Upper lobe of left lung (tissue), 6 donors: ENCODE measurements at regions not wholly inside any gene's neighbourhood (a gene's known extent, or its start where the extent isn't known, plus 50 kb on each side); places are given as distances from the start of the nearest gene placed in this dataset.

Experiments used
- ATAC-seq, 2 donors: fragments of 200-7000 bp; cut with Tn5 transposase; one replicate each; pipeline ENCODE4 v1.9.1; 2022; ENCODE audit warnings: mild to moderate bottlenecking in 2 of 2, moderate library complexity in 2 of 2; ENCODE audit not compliant: low FRiP score in 2 of 2
- DNase-seq, 2 donors: peaks; one replicate each; pipeline ENCODE4 v3.0.0-alpha.2; 2019 to 2020
- H3K27ac ChIP-seq, 4 donors: fragments of 200-600 bp; sonication (generic); one replicate each; pipeline ENCODE4 v1.5.1; 2016 to 2019
- H3K27me3 ChIP-seq, 4 donors: fragments of 200-600 bp; sonication (generic); one replicate each; pipeline ENCODE4 v1.5.1; 2017 to 2019
- H3K36me3 ChIP-seq, 4 donors: fragments of 200-600 bp; sonication (generic); one replicate each; pipeline ENCODE4 v1.5.1; 2016 to 2019
- H3K4me1 ChIP-seq, 4 donors: fragments of 200-600 bp; sonication (generic); one replicate each; pipeline ENCODE4 v1.5.1; 2018 to 2019
- H3K4me3 ChIP-seq, 4 donors: fragments of 200-600 bp; sonication (generic); one replicate each; pipeline ENCODE4 v1.5.1; 2017 to 2019; ENCODE audit warnings: mild to moderate bottlenecking in 2 of 4, moderate library complexity in 1 of 4
- H3K9me3 ChIP-seq, 4 donors: fragments of 200-600 bp; sonication (generic); one replicate each; pipeline ENCODE4 v1.5.1; 2018 to 2019
- EP300 ChIP-seq, 4 donors: sonication (generic); formaldehyde crosslinking; IDR thresholded peaks; one replicate each; pipeline ENCODE4 v1.5.1; 2017; ENCODE audit warnings: antibody characterized with exemption in 4 of 4, control low read depth in 2 of 4
- POLR2A ChIP-seq, 4 donors: fragments of 450-650 bp; IDR thresholded peaks; one replicate each; pipeline ENCODE4 v1.5.1; 2016 to 2017; ENCODE audit warnings: antibody characterized with exemption in 4 of 4, mild to moderate bottlenecking in 2 of 4
- POLR2AphosphoS5 ChIP-seq, 2 donors: sonication (generic); formaldehyde crosslinking; IDR thresholded peaks; one replicate each; pipeline ENCODE4 v1.5.1; 2017; ENCODE audit warnings: antibody characterized with exemption in 2 of 2
- WGBS, 2 donors: methylation state at CpG; one replicate each; pipeline ENCODE4 v1.1.5; 2017 to 2018; 5-methylcytosine and 5-hydroxymethylcytosine counted together
- TF ChIP-seq, protein P1 (sequence below), 6 experiments: fragments of 450-650 bp in 4 of 6; fragments of 200-600 bp in 2 of 6; sonication (generic) in 2 of 6; IDR thresholded peaks; one replicate each; pipeline ENCODE4 v1.5.1; 2016 to 2019; ENCODE audit warnings: antibody characterized with exemption in 6 of 6
- donor health status: DM: no; HTN: no; CAD: no; lungs with moderate emphysema.
- donor health status: DM: no; HTN: yes; CAD: no; lungs with severe emphysema.

DNA sequence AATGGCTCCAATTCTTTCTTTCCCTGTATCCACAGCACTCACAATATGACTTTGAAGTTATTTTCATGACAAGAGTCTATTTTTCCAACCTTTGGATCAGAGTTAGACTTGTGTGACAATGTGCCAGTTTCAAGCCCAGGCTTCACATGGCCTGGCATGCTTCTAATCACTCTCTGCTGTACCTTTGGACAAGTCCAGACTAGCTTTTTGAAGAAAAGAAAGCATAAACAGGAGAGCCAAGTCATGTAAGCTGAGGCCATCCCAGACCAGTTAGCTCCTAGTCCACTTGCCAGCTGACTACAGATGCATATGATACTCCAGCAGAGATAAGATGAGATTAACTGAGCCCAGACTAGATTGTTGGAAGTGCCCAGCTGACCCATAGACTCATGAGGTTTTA lies 513.6 kb upstream of the C9orf72 start:
- Histone ChIP-seq H3K4me3 (no peak overlapping the region), H3K9me3 (no peaks in the 10 kb centered on the region), H3K27me3 (no peaks in the 10 kb centered on the region), H3K27ac (no peak overlapping the region), H3K36me3 (no peaks in the 10 kb centered on the region), H3K4me1 (no peaks in the 10 kb centered on the region)
- no peak for ATAC-seq
- DNase-seq: no peak
- TF ChIP-seq POLR2A (IDR thresholded peaks at IDR 0.05) (no peak), POLR2AphosphoS5 (IDR thresholded peaks at IDR 0.05) (no peak), EP300 (IDR thresholded peaks at IDR 0.05) (no peak)
- TF ChIP-seq, protein P1, sequence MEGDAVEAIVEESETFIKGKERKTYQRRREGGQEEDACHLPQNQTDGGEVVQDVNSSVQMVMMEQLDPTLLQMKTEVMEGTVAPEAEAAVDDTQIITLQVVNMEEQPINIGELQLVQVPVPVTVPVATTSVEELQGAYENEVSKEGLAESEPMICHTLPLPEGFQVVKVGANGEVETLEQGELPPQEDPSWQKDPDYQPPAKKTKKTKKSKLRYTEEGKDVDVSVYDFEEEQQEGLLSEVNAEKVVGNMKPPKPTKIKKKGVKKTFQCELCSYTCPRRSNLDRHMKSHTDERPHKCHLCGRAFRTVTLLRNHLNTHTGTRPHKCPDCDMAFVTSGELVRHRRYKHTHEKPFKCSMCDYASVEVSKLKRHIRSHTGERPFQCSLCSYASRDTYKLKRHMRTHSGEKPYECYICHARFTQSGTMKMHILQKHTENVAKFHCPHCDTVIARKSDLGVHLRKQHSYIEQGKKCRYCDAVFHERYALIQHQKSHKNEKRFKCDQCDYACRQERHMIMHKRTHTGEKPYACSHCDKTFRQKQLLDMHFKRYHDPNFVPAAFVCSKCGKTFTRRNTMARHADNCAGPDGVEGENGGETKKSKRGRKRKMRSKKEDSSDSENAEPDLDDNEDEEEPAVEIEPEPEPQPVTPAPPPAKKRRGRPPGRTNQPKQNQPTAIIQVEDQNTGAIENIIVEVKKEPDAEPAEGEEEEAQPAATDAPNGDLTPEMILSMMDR (IDR thresholded peaks at IDR 0.05): no peak

DNA sequence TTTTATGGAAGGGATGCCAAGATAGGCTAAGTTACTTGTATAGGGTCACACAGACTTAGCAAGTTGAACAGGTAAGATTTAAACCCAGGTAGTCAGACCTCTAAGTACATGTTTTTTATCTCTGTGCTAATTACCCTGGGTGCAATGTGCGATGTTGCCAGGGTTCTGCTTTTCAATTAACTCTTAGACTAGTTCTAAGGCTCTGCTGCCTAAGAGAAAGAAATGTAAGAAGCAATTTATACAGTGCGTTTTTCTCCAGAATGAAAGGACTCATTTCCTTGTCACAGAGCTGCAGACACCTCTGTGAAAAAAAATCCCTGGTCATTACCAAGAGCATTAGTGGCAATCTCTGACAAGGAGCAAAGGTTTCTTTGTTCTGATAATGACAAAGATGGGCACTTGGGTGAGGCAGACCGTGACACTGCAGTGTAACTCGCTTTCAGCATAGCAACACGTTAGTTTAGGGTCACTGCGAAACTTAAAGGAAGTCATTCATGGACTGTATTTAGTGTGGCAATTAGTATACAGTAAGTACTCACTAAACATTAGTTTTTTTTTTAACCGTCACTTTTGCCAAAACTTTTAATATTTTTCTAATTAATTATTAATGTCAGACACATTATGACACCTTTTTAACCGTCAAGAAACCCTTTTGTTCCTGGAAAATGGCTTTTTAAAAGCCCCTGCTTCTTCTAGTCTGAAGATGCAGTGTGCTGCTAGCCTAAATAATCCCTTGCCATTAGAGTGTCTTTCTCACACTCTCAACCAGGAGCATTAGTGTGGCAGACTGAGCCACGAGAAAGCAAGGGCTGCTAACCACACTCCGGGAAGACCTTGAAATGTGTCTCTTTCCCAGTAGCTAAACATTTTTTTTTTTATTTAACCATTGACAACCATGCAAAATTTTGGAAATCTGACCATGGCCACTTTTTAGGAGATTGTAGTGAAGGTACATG lies 520.0 kb upstream of the C9orf72 start:
- Histone ChIP-seq H3K36me3 (no peaks in the 10 kb centered on the region), H3K9me3 (no peaks in the 10 kb centered on the region), H3K27me3 (no peaks in the 10 kb centered on the region), H3K27ac (no peak overlapping the region), H3K4me3 (no peak overlapping the region), H3K4me1 (no peaks in the 10 kb centered on the region)
- DNase-seq: no peak
- 53 to 67% methylated on average over 10 of the region's 10 CpGs for WGBS, 2 donors
- no peak for ATAC-seq
- TF ChIP-seq POLR2AphosphoS5 (IDR thresholded peaks at IDR 0.05): no peak

DNA sequence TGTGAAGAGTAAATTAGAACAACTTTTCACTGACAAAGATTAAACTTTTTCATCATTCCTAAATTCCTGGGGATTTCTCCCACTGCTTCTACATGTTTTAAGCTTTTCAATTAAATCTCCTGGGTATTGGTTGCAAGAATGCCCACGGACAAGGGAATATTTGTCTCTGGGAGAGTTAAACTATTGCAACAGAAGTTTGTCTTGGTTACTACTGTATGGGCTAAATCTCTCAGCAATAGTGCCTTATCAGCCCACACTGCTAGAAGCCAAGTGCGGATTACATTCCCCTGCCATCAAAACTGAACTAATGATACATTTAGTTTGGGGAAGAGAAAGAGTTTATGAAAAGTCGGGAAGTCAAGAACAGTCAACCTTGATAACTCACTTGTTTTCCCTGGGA lies 528.2 kb upstream of the C9orf72 start:
- no peak for DNase-seq
- H3K9me3 ChIP-seq: no peaks in the 10 kb centered on the region
- no peak overlapping the region for H3K4me3 ChIP-seq
- H3K27me3 ChIP-seq: no peaks in the 10 kb centered on the region
- 58 to 80% methylated on average over 3 of the region's 3 CpGs for WGBS, 2 donors
- H3K36me3 ChIP-seq: no peaks in the 10 kb centered on the region
- no peaks in the 10 kb centered on the region for H3K4me1 ChIP-seq
- ATAC-seq: no peak
- no peak for TF ChIP-seq POLR2AphosphoS5 (IDR thresholded peaks at IDR 0.05)
- TF ChIP-seq, protein P1 (IDR thresholded peaks at IDR 0.05): no peak
- no peak for TF ChIP-seq POLR2A (IDR thresholded peaks at IDR 0.05)
- TF ChIP-seq EP300 (IDR thresholded peaks at IDR 0.05): no peak
- no peak overlapping the region for H3K27ac ChIP-seq

DNA sequence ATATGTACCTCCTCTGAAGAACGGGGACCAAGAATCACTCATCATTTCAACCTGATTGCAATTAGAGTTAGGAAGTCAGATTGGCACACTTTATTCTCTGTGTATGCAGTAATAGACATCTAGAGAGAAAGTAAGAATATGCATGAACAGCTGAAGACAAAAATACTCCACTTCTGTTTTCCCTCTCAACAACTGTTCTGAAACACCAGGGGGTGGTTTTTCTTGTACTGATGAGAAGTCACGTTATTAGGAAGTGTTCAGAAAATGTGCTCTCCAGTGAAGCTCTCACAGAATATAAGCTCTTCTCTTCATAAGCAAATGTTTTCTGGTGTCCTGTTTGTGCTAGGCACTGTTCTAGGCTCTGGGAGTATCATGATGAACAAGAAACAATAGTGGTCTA lies 531.7 kb upstream of the C9orf72 start:
- H3K4me1 ChIP-seq: no peaks in the 10 kb centered on the region
- TF ChIP-seq, protein P1 (IDR thresholded peaks at IDR 0.05): no peak
- TF ChIP-seq POLR2A (IDR thresholded peaks at IDR 0.05): no peak
- TF ChIP-seq EP300 (IDR thresholded peaks at IDR 0.05): no peak
- TF ChIP-seq POLR2AphosphoS5 (IDR thresholded peaks at IDR 0.05): no peak
- H3K4me3 ChIP-seq: no peak overlapping the region
- H3K36me3 ChIP-seq: no peaks in the 10 kb centered on the region
- H3K27me3 ChIP-seq: no peaks in the 10 kb centered on the region
- H3K9me3 ChIP-seq: no peaks in the 10 kb centered on the region
- ATAC-seq (no peak), DNase-seq (no peak)
- WGBS, 2 donors: 76 to 88% methylated on average over 2 of the region's 2 CpGs
- no peak overlapping the region for H3K27ac ChIP-seq

DNA sequence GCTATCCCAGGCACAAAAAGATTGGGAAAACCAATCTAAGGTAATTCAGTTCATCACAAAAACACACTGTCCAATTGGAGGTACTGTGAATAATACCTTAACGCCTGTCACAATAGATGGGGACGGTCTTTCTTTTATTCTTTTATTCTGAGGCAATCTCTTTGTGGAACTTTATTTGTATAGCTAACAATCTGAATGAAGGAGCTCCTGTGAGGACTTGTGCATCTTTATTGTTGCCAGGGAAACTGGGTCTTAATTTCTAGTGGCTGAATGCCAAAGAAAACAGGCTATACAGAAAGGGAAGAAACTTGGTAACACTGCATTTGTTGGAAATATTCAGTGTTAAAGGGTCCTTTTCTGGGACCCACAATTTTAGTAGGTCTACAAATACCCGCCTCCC lies 546.9 kb upstream of the C9orf72 start:
- ATAC-seq (no peak), DNase-seq (no peak)
- Histone ChIP-seq H3K27ac (no peak overlapping the region), H3K27me3 (no peaks in the 10 kb centered on the region), H3K9me3 (no peaks in the 10 kb centered on the region), H3K36me3 (no peaks in the 10 kb centered on the region), H3K4me1 (no peaks in the 10 kb centered on the region), H3K4me3 (no peak overlapping the region)
- TF ChIP-seq POLR2AphosphoS5 (IDR thresholded peaks at IDR 0.05) (no peak), EP300 (IDR thresholded peaks at IDR 0.05) (no peak), POLR2A (IDR thresholded peaks at IDR 0.05) (no peak)
- TF ChIP-seq, protein P1 (IDR thresholded peaks at IDR 0.05): no peak
- WGBS, 2 donors: 84 to 91% methylated on average over 3 of the region's 3 CpGs
